ENCODE measurements at regions not wholly inside any gene's neighbourhood (a gene's known extent, or its start where the extent isn't known, plus 50 kb on each side); places are given as distances from the start of the nearest gene placed in this dataset.

DNA sequence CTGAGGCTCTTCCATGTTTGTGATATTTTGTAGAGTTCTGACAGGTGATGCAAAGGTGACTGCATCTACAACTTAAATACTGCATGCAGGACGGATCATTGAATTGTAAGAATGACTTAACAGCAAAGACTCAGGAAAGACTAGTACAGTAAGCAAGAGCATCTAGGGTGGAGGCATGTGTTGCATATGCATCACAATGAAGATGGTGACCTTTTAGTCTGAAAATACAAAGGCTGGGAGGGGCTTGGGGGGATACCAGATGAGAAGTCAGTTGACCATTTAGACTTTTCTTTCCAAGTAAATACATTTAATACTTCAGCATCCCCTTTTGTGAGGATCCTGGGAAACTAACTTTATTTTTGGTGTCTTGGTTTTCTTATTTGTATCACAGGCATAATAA lies 145.5 kb downstream of the NUF2 start:
- intact Hi-C loops (cut with micrococcal nuclease; ENCODE audit: unreplicated experiment), result no loop called here
- ChIA-PET POLR2A (no interaction called here), CTCF (no interaction called here)
- no TSS peak for BruUV-seq (replicated peaks)
- H3K27ac Mint-ChIP-seq (ENCODE audit: unreplicated experiment), result no peak overlapping the region
- no peak for DNase-seq
- no peak overlapping the region for H3K4me3 Mint-ChIP-seq (ENCODE audit: unreplicated experiment)
- Histone ChIP-seq H3K27me3 (replicated peaks; ENCODE audit: control insufficient read depth, insufficient read depth, low read length) (no peaks in the 10 kb centered on the region), H3K4me3 (ENCODE audit: low read depth, low read length) (no peak overlapping the region), H3K9me3 (no peaks in the 10 kb centered on the region), H3K4me1 (no peaks in the 10 kb centered on the region), H3K36me3 (ENCODE audit: control insufficient read depth, insufficient read depth, low read length) (no peaks in the 10 kb centered on the region)
- no peaks in the 10 kb centered on the region for H3K9me3 Mint-ChIP-seq (ENCODE audit: unreplicated experiment)
- H3K4me1 Mint-ChIP-seq (ENCODE audit: low read depth, unreplicated experiment), result no peaks in the 10 kb centered on the region
- TF ChIP-seq, protein P1, sequence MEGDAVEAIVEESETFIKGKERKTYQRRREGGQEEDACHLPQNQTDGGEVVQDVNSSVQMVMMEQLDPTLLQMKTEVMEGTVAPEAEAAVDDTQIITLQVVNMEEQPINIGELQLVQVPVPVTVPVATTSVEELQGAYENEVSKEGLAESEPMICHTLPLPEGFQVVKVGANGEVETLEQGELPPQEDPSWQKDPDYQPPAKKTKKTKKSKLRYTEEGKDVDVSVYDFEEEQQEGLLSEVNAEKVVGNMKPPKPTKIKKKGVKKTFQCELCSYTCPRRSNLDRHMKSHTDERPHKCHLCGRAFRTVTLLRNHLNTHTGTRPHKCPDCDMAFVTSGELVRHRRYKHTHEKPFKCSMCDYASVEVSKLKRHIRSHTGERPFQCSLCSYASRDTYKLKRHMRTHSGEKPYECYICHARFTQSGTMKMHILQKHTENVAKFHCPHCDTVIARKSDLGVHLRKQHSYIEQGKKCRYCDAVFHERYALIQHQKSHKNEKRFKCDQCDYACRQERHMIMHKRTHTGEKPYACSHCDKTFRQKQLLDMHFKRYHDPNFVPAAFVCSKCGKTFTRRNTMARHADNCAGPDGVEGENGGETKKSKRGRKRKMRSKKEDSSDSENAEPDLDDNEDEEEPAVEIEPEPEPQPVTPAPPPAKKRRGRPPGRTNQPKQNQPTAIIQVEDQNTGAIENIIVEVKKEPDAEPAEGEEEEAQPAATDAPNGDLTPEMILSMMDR (IDR thresholded peaks at IDR 0.05; ENCODE audit: insufficient read depth in 1 of 2, low read depth in 1 of 2, low read length in 1 of 2, severe bottlenecking in 1 of 2, unreplicated experiment in 1 of 2), result no peak
- no peaks in the 10 kb centered on the region for H3K36me3 Mint-ChIP-seq (ENCODE audit: insufficient read depth, unreplicated experiment)
- peaks cover 5% of the 10 kb centered on the region for H3K27me3 Mint-ChIP-seq (ENCODE audit: insufficient read depth, unreplicated experiment)

DNA sequence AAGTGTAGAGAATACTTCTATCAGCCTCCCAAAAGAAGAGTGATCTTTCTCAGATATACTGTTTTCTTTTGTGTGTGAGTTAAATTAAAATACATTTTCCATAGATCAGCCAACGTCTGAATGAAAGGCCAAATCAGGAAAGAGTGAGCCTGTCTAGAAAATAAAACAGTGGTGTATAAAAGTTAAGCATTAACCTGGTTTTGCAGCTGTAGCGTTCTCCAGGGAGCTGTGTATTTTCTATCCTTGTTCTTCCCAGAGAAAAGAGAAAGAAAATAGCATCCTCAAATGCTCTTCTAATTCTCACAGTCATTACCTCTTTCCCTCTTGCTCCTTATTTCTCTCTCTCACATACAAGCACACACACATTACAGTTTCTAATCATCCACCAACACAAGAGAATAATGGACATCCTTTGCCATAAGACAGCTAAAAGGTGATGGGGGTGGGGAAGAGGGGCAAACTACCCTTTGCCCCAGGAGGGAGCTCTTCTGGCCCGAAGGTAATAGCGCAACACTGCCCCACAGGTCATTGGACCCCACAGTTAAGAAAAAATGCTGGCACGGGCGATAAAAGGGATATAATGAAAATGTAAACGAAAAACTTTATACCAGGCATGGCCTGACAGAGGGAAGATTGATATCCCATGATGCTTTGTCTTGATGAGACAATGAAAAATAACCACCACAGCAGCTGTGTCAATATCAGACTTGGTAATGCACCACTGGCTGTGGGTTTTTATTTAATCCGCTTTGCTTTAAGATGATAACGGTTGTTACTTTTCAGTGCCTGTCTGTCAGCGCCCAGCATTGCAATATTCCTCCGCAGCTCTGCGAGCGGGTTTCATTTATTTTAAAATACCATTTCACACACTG lies 150.3 kb downstream of the NUF2 start:
- Histone ChIP-seq H3K4me3 (ENCODE audit: low read depth, low read length) (no peak overlapping the region), H3K9me3 (no peaks in the 10 kb centered on the region), H3K4me1 (no peaks in the 10 kb centered on the region), H3K27me3 (replicated peaks; ENCODE audit: control insufficient read depth, insufficient read depth, low read length) (no peaks in the 10 kb centered on the region), H3K36me3 (ENCODE audit: control insufficient read depth, insufficient read depth, low read length) (no peaks in the 10 kb centered on the region)
- Mint-ChIP-seq H3K27ac (ENCODE audit: unreplicated experiment) (no peak overlapping the region), H3K4me3 (ENCODE audit: unreplicated experiment) (no peak overlapping the region), H3K4me1 (ENCODE audit: low read depth, unreplicated experiment) (no peaks in the 10 kb centered on the region), H3K9me3 (ENCODE audit: unreplicated experiment) (no peaks in the 10 kb centered on the region), H3K36me3 (ENCODE audit: insufficient read depth, unreplicated experiment) (no peaks in the 10 kb centered on the region), H3K27me3 (ENCODE audit: insufficient read depth, unreplicated experiment) (peaks cover 13% of the 10 kb centered on the region)
- POLR2A ChIA-PET, result no interaction called here
- CTCF ChIA-PET, result no interaction called here
- DNase-seq, result no peak
- no TSS peak for BruUV-seq (replicated peaks)
- intact Hi-C loops (cut with micrococcal nuclease; ENCODE audit: unreplicated experiment), result no loop called here
- TF ChIP-seq, protein P1 (IDR thresholded peaks at IDR 0.05; ENCODE audit: insufficient read depth in 1 of 2, low read depth in 1 of 2, low read length in 1 of 2, severe bottlenecking in 1 of 2, unreplicated experiment in 1 of 2), result no peak

DNA sequence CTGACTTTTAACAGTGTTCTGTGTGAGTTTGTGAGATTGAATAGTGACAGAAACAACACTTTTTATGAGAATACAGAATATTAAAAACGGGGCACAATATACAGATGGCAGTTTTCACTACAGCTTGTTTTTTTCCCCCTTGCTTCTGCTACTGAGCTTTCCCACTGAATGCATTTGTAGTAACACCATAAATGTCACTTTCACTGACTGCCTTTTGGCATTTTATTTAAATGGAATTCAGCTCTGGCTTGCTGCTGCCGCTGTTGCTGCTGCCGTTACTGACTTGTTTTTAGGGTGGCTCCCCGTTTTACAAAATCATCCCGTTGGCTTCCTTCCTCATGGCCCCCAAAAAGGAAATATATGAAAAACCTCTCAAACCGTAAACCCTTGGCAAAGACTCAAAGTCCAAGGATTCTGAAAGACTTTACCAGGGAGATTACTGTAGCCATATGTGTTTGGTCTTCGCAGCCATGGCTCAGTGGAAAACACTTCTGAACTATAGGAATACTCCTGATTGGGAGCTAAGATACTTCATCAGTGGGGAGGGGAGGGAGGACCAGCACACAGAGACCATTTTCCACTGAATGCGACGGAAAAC lies 151.0 kb downstream of the NUF2 start:
- Histone ChIP-seq H3K27me3 (replicated peaks; ENCODE audit: control insufficient read depth, insufficient read depth, low read length) (no peaks in the 10 kb centered on the region), H3K36me3 (ENCODE audit: control insufficient read depth, insufficient read depth, low read length) (no peaks in the 10 kb centered on the region), H3K9me3 (no peaks in the 10 kb centered on the region), H3K4me3 (ENCODE audit: low read depth, low read length) (no peak overlapping the region), H3K4me1 (no peaks in the 10 kb centered on the region)
- ChIA-PET POLR2A (no interaction called here), CTCF (no interaction called here)
- H3K4me1 Mint-ChIP-seq (ENCODE audit: low read depth, unreplicated experiment), result peaks cover 2% of the 10 kb centered on the region
- no peak for DNase-seq
- H3K27me3 Mint-ChIP-seq (ENCODE audit: insufficient read depth, unreplicated experiment), result peaks cover 13% of the 10 kb centered on the region
- no peak overlapping the region for H3K27ac Mint-ChIP-seq (ENCODE audit: unreplicated experiment)
- intact Hi-C loops (cut with micrococcal nuclease; ENCODE audit: unreplicated experiment), result no loop called here
- no peak overlapping the region for H3K4me3 Mint-ChIP-seq (ENCODE audit: unreplicated experiment)
- BruUV-seq (replicated peaks), result no TSS peak
- no peaks in the 10 kb centered on the region for H3K36me3 Mint-ChIP-seq (ENCODE audit: insufficient read depth, unreplicated experiment)
- TF ChIP-seq, protein P1 (IDR thresholded peaks at IDR 0.05; ENCODE audit: insufficient read depth in 1 of 2, low read depth in 1 of 2, low read length in 1 of 2, severe bottlenecking in 1 of 2, unreplicated experiment in 1 of 2), result no peak
- H3K9me3 Mint-ChIP-seq (ENCODE audit: unreplicated experiment), result peaks cover 2% of the 10 kb centered on the region
